Heart left ventricle (tissue), 13 donors: ENCODE measurements at regions not wholly inside any gene's neighbourhood (a gene's known extent, or its start where the extent isn't known, plus 50 kb on each side); places are given as distances from the start of the nearest gene placed in this dataset.

ENCODE experiments used
- CTCF ChIP-seq, 12 donors: fragments of 200-600 bp; sonication (generic) in 4 of 12; IDR thresholded peaks; one replicate each; pipeline versions ENCODE4 v1.5.0 to v1.8.0; 2018 to 2022; ENCODE audit warnings: antibody characterized with exemption in 12 of 12, mild to moderate bottlenecking in 5 of 12
- POLR2A ChIP-seq, 2 donors: fragments of 450-650 bp; IDR thresholded peaks; one replicate each; pipeline ENCODE4 v1.6.1; 2017; ENCODE audit warnings: antibody characterized with exemption in 2 of 2, mild to moderate bottlenecking in 2 of 2, moderate library complexity in 2 of 2
- donor health status: ischemic (EF 13 %, LVEDD 7.1; RV severe dilation, severe dysfunction).
- donor health status: DM: no; HTN: yes; CAD: no.
- donor health status: DM: no; HTN: no; CAD: no.
- donor health status: ischemic (EF 25% LVEDD 6.9; RV normal size, moderate dysfunction).
- donor health status: ischemic (EF 25% LVEDD 5.7; RV mildly dilated, moderate dysfunction).
- donor health status: ischemic (EF 35%, LVEDD 5.7; RV mildly dilated, moderate dysfunction).
- donor health status: nonischemic (EF 11% LVEDD 7.7; RV severe dilation, severe dysfunction).
- donor health status: DM: yes; HTN: yes; CAD: no.
- donor health status: PGD.
- donor health status: ischemic (EF 29% LVEDD 5.4; RV normal size, mild dysfunction).
- donor health status: nonischemic (EF 23%, LVEDD 6.1; RV moderate dilation, normal function).

- no peak for TF ChIP-seq CTCF (IDR thresholded peaks at IDR 0.05)
- TF ChIP-seq POLR2A (IDR thresholded peaks at IDR 0.05): no peak
These were observed 183.4 kb downstream of the BUD13 start for GRCh38 chr11:116589402-116589801.
